ENCODE measurements at regions not wholly inside any gene's neighbourhood (a gene's known extent, or its start where the extent isn't known, plus 50 kb on each side); places are given as distances from the start of the nearest gene placed in this dataset.

- H3K4me3 ChIP-seq (ENCODE audit: low read depth, low read length): no peak overlapping the region
- TF ChIP-seq CTCF (IDR thresholded peaks at IDR 0.05; ENCODE audit: insufficient read depth, low read length): no peak
- no peak for DNase-seq (ENCODE audit: low read depth)
These were observed 117.2 kb upstream of the SALL3 start for GRCh38 chr18:78862395-78862794.

DNA sequence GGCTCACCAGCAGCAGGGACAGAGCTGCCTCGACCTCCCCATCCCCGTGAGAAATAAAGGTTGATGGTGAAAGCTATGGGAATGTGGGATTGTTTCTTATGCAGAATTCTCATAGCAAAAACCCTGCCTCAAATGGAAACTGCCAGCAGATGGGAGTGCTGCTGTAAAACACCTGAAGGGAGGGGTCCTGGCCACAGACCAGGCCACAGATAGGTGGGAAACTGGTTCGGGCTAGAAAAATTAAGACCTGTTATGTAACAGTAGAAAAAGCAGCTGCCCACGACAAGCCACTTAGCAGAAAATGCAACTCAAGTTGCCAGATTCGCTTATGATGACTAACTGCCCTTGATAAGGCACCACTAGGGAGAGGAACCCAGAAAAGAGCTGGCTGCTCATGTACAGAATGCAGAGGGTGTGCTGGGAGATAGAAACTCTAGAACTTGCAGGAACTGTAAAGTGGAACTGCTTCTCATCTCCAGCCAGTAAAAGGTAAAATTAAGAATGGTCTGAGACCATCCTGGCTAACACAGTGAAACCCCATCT is 114.5 kb upstream of the SALL3 start:
- no peak for TF ChIP-seq CTCF (IDR thresholded peaks at IDR 0.05; ENCODE audit: insufficient read depth, low read length)
- H3K4me3 ChIP-seq (ENCODE audit: low read depth, low read length): no peak overlapping the region
- DNase-seq (ENCODE audit: low read depth): no peak

- H3K4me3 ChIP-seq (ENCODE audit: low read depth, low read length): no peak overlapping the region
- DNase-seq (ENCODE audit: low read depth): no peak
- TF ChIP-seq CTCF (IDR thresholded peaks at IDR 0.05; ENCODE audit: insufficient read depth, low read length): no peak
These were observed 113.8 kb upstream of the SALL3 start for GRCh38 chr18:78865771-78866310.

DNA sequence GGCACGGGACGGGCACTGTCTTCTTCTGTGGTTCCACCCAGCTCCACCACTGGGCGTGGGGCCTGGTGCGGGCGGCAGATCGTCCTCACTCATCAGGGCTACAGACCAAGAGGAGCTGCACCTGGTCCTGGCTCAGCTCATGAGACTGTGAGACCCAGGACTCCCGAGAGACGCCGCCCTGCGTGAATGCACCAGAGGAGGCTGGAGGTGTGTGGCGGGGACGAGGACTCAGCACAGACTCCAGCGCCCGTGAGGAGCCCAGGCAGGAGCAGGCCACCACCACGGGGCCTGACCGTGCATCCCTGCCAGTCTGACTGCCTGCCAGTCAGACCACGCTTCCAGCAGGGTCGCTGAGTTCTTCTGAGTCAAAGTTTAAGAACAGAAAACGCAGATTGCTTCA is 112.5 kb upstream of the SALL3 start:
- no peak overlapping the region for H3K4me3 ChIP-seq (ENCODE audit: low read depth, low read length)
- no peak for DNase-seq (ENCODE audit: low read depth)
- no peak for TF ChIP-seq CTCF (IDR thresholded peaks at IDR 0.05; ENCODE audit: insufficient read depth, low read length)

- H3K4me3 ChIP-seq (ENCODE audit: low read depth, low read length): no peak overlapping the region
- DNase-seq (ENCODE audit: low read depth): no peak
- TF ChIP-seq CTCF (IDR thresholded peaks at IDR 0.05; ENCODE audit: insufficient read depth, low read length): no peak
These were observed 111.0 kb upstream of the SALL3 start for GRCh38 chr18:78868330-78869316.

DNA sequence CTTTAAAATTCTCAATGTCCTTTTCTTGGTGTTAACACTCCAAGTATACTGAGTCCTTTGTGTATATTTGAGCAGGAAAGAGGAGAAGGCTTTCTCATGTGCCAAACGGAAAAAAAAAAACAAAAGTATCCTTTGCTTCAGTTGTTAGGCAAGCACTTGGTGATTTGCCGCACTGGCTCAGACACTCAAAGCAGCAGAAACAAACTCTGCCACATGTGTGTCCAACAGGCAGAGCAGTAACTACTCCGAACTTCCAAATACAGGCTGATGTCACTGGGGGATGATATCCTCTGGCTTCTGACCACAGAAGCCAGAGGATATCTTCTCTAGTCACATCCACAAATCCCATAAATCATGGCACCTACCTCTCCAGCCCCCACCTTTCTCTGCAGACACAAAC is 108.0 kb upstream of the SALL3 start:
- no peak overlapping the region for H3K4me3 ChIP-seq (ENCODE audit: low read depth, low read length)
- DNase-seq (ENCODE audit: low read depth): no peak
- TF ChIP-seq CTCF (IDR thresholded peaks at IDR 0.05; ENCODE audit: insufficient read depth, low read length): no peak

All from fibroblast of the aortic adventitia (primary cell).